Heart left ventricle (tissue), 16 donors: ENCODE measurements at regions not wholly inside any gene's neighbourhood (a gene's known extent, or its start where the extent isn't known, plus 50 kb on each side); places are given as distances from the start of the nearest gene placed in this dataset.

Experiments used
- ATAC-seq, 4 donors: fragments of 200-7000 bp; cut with Tn5 transposase; one replicate each; pipeline ENCODE4 v1.9.1; 2020 to 2022; ENCODE audit warnings: moderate library complexity in 4 of 4, mild to moderate bottlenecking in 3 of 4, moderate number of reproducible peaks in 1 of 4
- DNase-seq, 5 donors: peaks; one replicate each; pipeline ENCODE4 v3.0.0-alpha.2; 2020
- H3K27ac ChIP-seq, 12 donors: fragments of 200-600 bp; sonication (generic) in 4 of 12; one replicate each; pipeline versions ENCODE4 v1.5.0 to v1.8.0; 2016 to 2022; ENCODE audit warnings: mild to moderate bottlenecking in 2 of 12
- H3K27me3 ChIP-seq, 9 donors: fragments of 200-600 bp; sonication (generic) in 2 of 9; one replicate each; pipeline versions ENCODE4 v1.5.1 to v1.8.0; 2016 to 2022; ENCODE audit warnings: mild to moderate bottlenecking in 3 of 9
- H3K36me3 ChIP-seq, 9 donors: fragments of 200-600 bp; sonication (generic) in 2 of 9; one replicate each; pipeline versions ENCODE4 v1.5.0 to v1.8.0; 2018 to 2022; ENCODE audit warnings: mild to moderate bottlenecking in 2 of 9
- H3K4me1 ChIP-seq, 12 donors: fragments of 200-600 bp; sonication (generic) in 4 of 12; one replicate each; pipeline versions ENCODE4 v1.5.0 to v1.8.0; 2016 to 2022; ENCODE audit warnings: mild to moderate bottlenecking in 3 of 12
- H3K4me3 ChIP-seq, 12 donors: fragments of 200-600 bp; sonication (generic) in 4 of 12; one replicate each; pipeline versions ENCODE4 v1.5.0 to v1.8.0; 2017 to 2022; ENCODE audit warnings: mild to moderate bottlenecking in 9 of 12, moderate library complexity in 4 of 12
- H3K9me3 ChIP-seq, 12 donors: fragments of 200-600 bp; sonication (generic) in 4 of 12; one replicate each; pipeline versions ENCODE4 v1.5.0 to v1.8.0; 2016 to 2022; ENCODE audit warnings: mild to moderate bottlenecking in 1 of 12
- CTCF ChIP-seq, 12 donors: fragments of 200-600 bp; sonication (generic) in 4 of 12; IDR thresholded peaks; one replicate each; pipeline versions ENCODE4 v1.5.0 to v1.8.0; 2018 to 2022; ENCODE audit warnings: antibody characterized with exemption in 12 of 12, mild to moderate bottlenecking in 5 of 12
- POLR2A ChIP-seq, 2 donors: fragments of 450-650 bp; IDR thresholded peaks; one replicate each; pipeline ENCODE4 v1.6.1; 2017; ENCODE audit warnings: antibody characterized with exemption in 2 of 2, mild to moderate bottlenecking in 2 of 2, moderate library complexity in 2 of 2
- WGBS, 4 donors: extraction: QIAGEN DNeasy Blood & Tissue Kit in 2 of 4; methylation state at CpG; one replicate each; pipeline versions ENCODE4 v1.1.5 to v1.1.7; 2013 to 2018; 5-methylcytosine and 5-hydroxymethylcytosine counted together
- intact Hi-C, 10 donors: fragments of 100-400 bp; cut with DNase I; formaldehyde crosslinking; loops; one replicate each; pipeline versions ENCODE4 v1.11.1 to v1.14.2; 2022
- donor health status: ischemic (EF 13 %, LVEDD 7.1; RV severe dilation, severe dysfunction).
- donor health status: healthy with polysubstance abuse.
- donor health status: DM: no; HTN: yes; CAD: no.
- donor health status: DM: no; HTN: no; CAD: no.
- donor health status: ischemic (EF 25% LVEDD 6.9; RV normal size, moderate dysfunction).
- donor health status: ischemic (EF 25% LVEDD 5.7; RV mildly dilated, moderate dysfunction).
- donor health status: healthy.
- donor health status: DM: yes; HTN: yes; CAD: no.
- donor health status: ischemic (EF 35%, LVEDD 5.7; RV mildly dilated, moderate dysfunction).
- donor health status: nonischemic (EF 11% LVEDD 7.7; RV severe dilation, severe dysfunction).
- donor health status: DM: yes; HTN: yes; CAD: no.
- donor health status: PGD.
- donor health status: ischemic (EF 29% LVEDD 5.4; RV normal size, mild dysfunction).
- donor health status: nonischemic (EF 23%, LVEDD 6.1; RV moderate dilation, normal function).

GRCh38 chr1:191320062-191320461 is 838.2 kb upstream of the RGS18 start:
- Histone ChIP-seq H3K4me3 (no peak overlapping the region), H3K9me3 (no peaks in the 10 kb centered on the region), H3K4me1 (no peaks in the 10 kb centered on the region), H3K27me3 (no peaks in the 10 kb centered on the region), H3K36me3 (no peaks in the 10 kb centered on the region), H3K27ac (no peak overlapping the region)
- no peak for ATAC-seq
- intact Hi-C loops = no loop called here
- TF ChIP-seq CTCF (IDR thresholded peaks at IDR 0.05) = no peak
- 46 to 59% (median 56%) methylated on average over 2 of the region's 2 CpGs for WGBS, 4 donors
- DNase-seq = no peak

- Histone ChIP-seq H3K9me3 (no peaks in the 10 kb centered on the region), H3K4me3 (no peak overlapping the region), H3K4me1 (no peaks in the 10 kb centered on the region), H3K36me3 (no peaks in the 10 kb centered on the region), H3K27me3 (no peaks in the 10 kb centered on the region), H3K27ac (no peak overlapping the region)
- no peak for DNase-seq
- WGBS, 4 donors = 76 to 86% (median 80%) methylated on average over 4 of the region's 4 CpGs
- intact Hi-C loops = no loop called here
- no peak for TF ChIP-seq POLR2A (IDR thresholded peaks at IDR 0.05)
- TF ChIP-seq CTCF (IDR thresholded peaks at IDR 0.05) = no peak
- ATAC-seq = no peak
Observed at GRCh38 chr1:191327868-191328267, 830.4 kb upstream of the RGS18 start.

DNA sequence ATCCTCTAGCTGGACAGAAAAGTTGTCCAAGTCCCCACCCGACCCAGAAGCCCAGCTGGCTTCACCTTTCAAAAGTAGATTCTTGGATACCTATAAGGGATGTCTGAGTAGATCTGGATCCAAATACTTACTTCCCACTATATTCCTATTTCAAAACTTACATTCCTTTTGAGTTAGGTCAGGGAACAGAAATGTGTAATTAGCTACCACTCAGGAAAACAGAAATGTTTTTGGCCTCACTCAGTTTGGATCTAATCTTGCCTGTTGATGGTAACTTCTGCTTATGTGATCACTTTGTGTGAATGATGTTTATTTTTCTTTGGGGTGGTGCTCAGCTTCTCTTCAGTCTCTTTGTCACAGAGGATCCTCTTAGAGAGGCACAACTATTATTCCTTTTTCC is 814.4 kb upstream of the RGS18 start:
- ATAC-seq = no peak
- WGBS, 4 donors = 45 to 67% (median 53%) methylated on average over 1 of the region's 1 CpG

GRCh38 chr1:191346381-191346780 is 811.9 kb upstream of the RGS18 start:
- no peak for DNase-seq
- TF ChIP-seq CTCF (IDR thresholded peaks at IDR 0.05) (no peak), POLR2A (IDR thresholded peaks at IDR 0.05) (no peak)
- no peak for ATAC-seq

More for the DNA sequence above, 814.4 kb upstream of the RGS18 start:
- no peak for DNase-seq
- H3K4me3 ChIP-seq = no peak overlapping the region
- TF ChIP-seq POLR2A (IDR thresholded peaks at IDR 0.05) = no peak
- TF ChIP-seq CTCF (IDR thresholded peaks at IDR 0.05) = no peak
- no peaks in the 10 kb centered on the region for H3K36me3 ChIP-seq
- H3K27me3 ChIP-seq = no peaks in the 10 kb centered on the region
- intact Hi-C loops = no loop called here
- no peak overlapping the region for H3K27ac ChIP-seq
- H3K9me3 ChIP-seq = peaks cover 0 to 11% (median 0%) of the 10 kb centered on the region in 12 donors
- H3K4me1 ChIP-seq = no peaks in the 10 kb centered on the region

More at GRCh38 chr1:191346381-191346780, 811.9 kb upstream of the RGS18 start:
- Histone ChIP-seq H3K36me3 (no peaks in the 10 kb centered on the region), H3K4me1 (no peaks in the 10 kb centered on the region), H3K9me3 (peaks cover 0 to 11% (median 0%) of the 10 kb centered on the region in 12 donors), H3K27me3 (no peaks in the 10 kb centered on the region), H3K4me3 (no peak overlapping the region), H3K27ac (no peak overlapping the region)
- WGBS, 4 donors = 79 to 89% (median 84%) methylated on average over 3 of the region's 3 CpGs
- intact Hi-C loops = no loop called here
